ENCODE measurements at regions not wholly inside any gene's neighbourhood (a gene's known extent, or its start where the extent isn't known, plus 50 kb on each side); places are given as distances from the start of the nearest gene placed in this dataset.
"Not testable (repeated sequence)": the region's sequence is repeated elsewhere in the genome, so short reads cannot be mapped to it uniquely, and the experiment has no call there.

- intact Hi-C loops (cut with micrococcal nuclease); H3K27ac Mint-ChIP-seq; H3K4me1 Mint-ChIP-seq (ENCODE audit: low read depth); H3K4me3 Mint-ChIP-seq (ENCODE audit: low read depth); H3K36me3 Mint-ChIP-seq (ENCODE audit: low read depth); DNase-seq (ENCODE audit: low spot score); H3K27me3 Mint-ChIP-seq (ENCODE audit: low read depth); H3K9me3 Mint-ChIP-seq: not testable (repeated sequence)
These were observed 84.1 kb downstream of the HSFY2 start for GRCh38 chrY:18689420-18689819.

DNA sequence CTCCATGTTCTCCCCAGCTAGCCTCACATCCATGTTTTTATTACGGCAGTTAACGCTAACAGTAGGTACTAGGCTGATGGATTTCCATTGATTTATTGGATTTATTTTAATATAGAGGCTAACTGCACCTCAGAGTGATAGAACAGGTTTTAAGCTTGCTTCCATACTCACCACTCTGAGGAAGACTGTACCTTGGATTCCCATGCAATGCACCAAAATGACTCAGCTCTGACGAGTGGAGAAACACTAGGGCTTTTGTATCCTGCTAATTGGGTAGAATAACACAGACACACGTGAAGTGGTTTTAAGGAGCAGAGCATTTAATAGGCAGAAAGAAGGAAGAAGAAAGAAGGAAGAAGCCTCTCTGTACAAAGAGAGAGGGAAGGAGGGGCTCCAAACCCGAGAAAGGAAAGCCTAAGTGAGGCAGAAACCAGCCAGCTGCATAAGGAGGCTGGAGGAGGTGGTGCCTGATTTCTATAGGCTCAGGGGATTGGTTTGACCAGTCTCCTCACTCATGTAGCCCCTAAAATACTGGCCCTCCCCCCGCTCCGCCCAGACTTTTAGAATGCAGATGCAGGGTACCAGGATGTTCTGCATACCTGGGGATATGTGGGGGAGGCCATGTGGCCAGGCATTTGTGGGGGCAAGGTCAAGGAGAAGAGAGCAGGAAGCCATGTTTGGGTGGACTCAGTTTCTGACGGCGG is 83.5 kb downstream of the HSFY2 start:
- DNase-seq (ENCODE audit: low spot score); H3K27me3 Mint-ChIP-seq (ENCODE audit: low read depth); H3K9me3 Mint-ChIP-seq; H3K36me3 Mint-ChIP-seq (ENCODE audit: low read depth); intact Hi-C loops (cut with micrococcal nuclease); H3K4me1 Mint-ChIP-seq (ENCODE audit: low read depth); H3K4me3 Mint-ChIP-seq (ENCODE audit: low read depth); H3K27ac Mint-ChIP-seq: not testable (repeated sequence)

GRCh38 chrY:18696788-18697187 is 76.7 kb downstream of the HSFY2 start:
- DNase-seq (ENCODE audit: low spot score); intact Hi-C loops (cut with micrococcal nuclease); H3K4me1 Mint-ChIP-seq (ENCODE audit: low read depth); H3K27me3 Mint-ChIP-seq (ENCODE audit: low read depth); H3K36me3 Mint-ChIP-seq (ENCODE audit: low read depth); H3K9me3 Mint-ChIP-seq; H3K4me3 Mint-ChIP-seq (ENCODE audit: low read depth); H3K27ac Mint-ChIP-seq: not testable (repeated sequence)

- H3K27ac Mint-ChIP-seq; H3K4me3 Mint-ChIP-seq (ENCODE audit: low read depth); intact Hi-C loops (cut with micrococcal nuclease); H3K27me3 Mint-ChIP-seq (ENCODE audit: low read depth); DNase-seq (ENCODE audit: low spot score); H3K9me3 Mint-ChIP-seq; H3K4me1 Mint-ChIP-seq (ENCODE audit: low read depth); H3K36me3 Mint-ChIP-seq (ENCODE audit: low read depth): not testable (repeated sequence)
These were observed 69.3 kb downstream of the HSFY2 start for GRCh38 chrY:18704198-18704597.

- H3K27ac Mint-ChIP-seq; H3K27me3 Mint-ChIP-seq (ENCODE audit: low read depth); H3K4me1 Mint-ChIP-seq (ENCODE audit: low read depth); H3K9me3 Mint-ChIP-seq; H3K36me3 Mint-ChIP-seq (ENCODE audit: low read depth); H3K4me3 Mint-ChIP-seq (ENCODE audit: low read depth); DNase-seq (ENCODE audit: low spot score); intact Hi-C loops (cut with micrococcal nuclease): not testable (repeated sequence)
These were observed 61.8 kb downstream of the HSFY2 start for GRCh38 chrY:18711785-18712184.

DNA sequence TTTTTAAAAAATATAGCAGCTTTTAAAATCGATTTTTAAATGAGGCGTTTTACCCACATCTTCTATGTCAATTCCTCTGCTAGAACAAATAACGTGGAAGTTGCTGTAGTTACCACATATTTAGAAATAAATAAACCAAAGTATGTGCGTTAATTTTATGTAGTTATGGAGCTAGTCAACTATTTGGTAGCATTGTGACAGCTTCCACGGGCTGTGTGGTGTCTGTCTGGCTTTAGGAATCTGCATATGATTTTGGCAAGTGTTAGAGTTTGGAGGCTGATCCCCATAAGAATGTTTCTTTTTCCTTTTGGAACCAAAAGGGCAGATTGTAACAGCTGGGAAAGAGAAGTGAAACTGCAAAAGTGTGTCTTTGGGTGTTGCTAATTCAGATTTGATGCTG is 59.8 kb downstream of the HSFY2 start:
- not testable (repeated sequence) for H3K4me1 Mint-ChIP-seq (ENCODE audit: low read depth)

GRCh38 chrY:18718714-18719113 is 54.8 kb downstream of the HSFY2 start:
- H3K4me1 Mint-ChIP-seq (ENCODE audit: low read depth); H3K27me3 Mint-ChIP-seq (ENCODE audit: low read depth); H3K36me3 Mint-ChIP-seq (ENCODE audit: low read depth); DNase-seq (ENCODE audit: low spot score); H3K4me3 Mint-ChIP-seq (ENCODE audit: low read depth); H3K27ac Mint-ChIP-seq; H3K9me3 Mint-ChIP-seq; intact Hi-C loops (cut with micrococcal nuclease): not testable (repeated sequence)

More for the DNA sequence above, 59.8 kb downstream of the HSFY2 start:
- H3K27me3 Mint-ChIP-seq (ENCODE audit: low read depth); DNase-seq (ENCODE audit: low spot score); H3K27ac Mint-ChIP-seq; H3K4me3 Mint-ChIP-seq (ENCODE audit: low read depth); H3K36me3 Mint-ChIP-seq (ENCODE audit: low read depth); H3K9me3 Mint-ChIP-seq; intact Hi-C loops (cut with micrococcal nuclease): not testable (repeated sequence)

GRCh38 chrY:18720395-18720794 is 53.1 kb downstream of the HSFY2 start:
- H3K4me1 Mint-ChIP-seq (ENCODE audit: low read depth); H3K4me3 Mint-ChIP-seq (ENCODE audit: low read depth); H3K27me3 Mint-ChIP-seq (ENCODE audit: low read depth); H3K9me3 Mint-ChIP-seq; intact Hi-C loops (cut with micrococcal nuclease); H3K36me3 Mint-ChIP-seq (ENCODE audit: low read depth); H3K27ac Mint-ChIP-seq; DNase-seq (ENCODE audit: low spot score): not testable (repeated sequence)
